ENCODE measurements at regions not wholly inside any gene's neighbourhood (a gene's known extent, or its start where the extent isn't known, plus 50 kb on each side); places are given as distances from the start of the nearest gene placed in this dataset.

GRCh38 chr11:2083411-2083810 lies 55.8 kb downstream of the IGF2 start:
- no peak for DNase-seq

- peak in 1 of 2 donors; percentile 35 for DNase-seq
Observed at GRCh38 chr11:2077061-2077802, 62.0 kb downstream of the IGF2 start.

- DNase-seq = no peak
Observed at GRCh38 chr11:2076441-2076840, 62.7 kb downstream of the IGF2 start.

GRCh38 chr11:2074266-2074825 lies 64.8 kb downstream of the IGF2 start:
- no peak for DNase-seq

GRCh38 chr11:2072551-2073261 lies 66.5 kb downstream of the IGF2 start:
- DNase-seq = no peak

GRCh38 chr11:2071748-2072385 lies 67.3 kb downstream of the IGF2 start:
- DNase-seq = no peak

All from activated CD4-positive, alpha-beta T cell treated with anti-CD3 and anti-CD28 coated beads for 4 hours (primary cell).